ENCODE measurements at regions not wholly inside any gene's neighbourhood (a gene's known extent, or its start where the extent isn't known, plus 50 kb on each side); places are given as distances from the start of the nearest gene placed in this dataset.

- Histone ChIP-seq H3K4ac (ENCODE audit: low read depth, low read length) (no peak overlapping the region), H3K27me3 (ENCODE audit: control insufficient read depth, insufficient read depth, low read length) (no peaks in the 10 kb centered on the region; the same call in none of the 2 replicates), H3K4me3 (ENCODE audit: insufficient read depth, low read depth, low read length) (no peak overlapping the region), H2BK120ac (ENCODE audit: low read depth, low read length) (no peak overlapping the region), H3K4me1 (ENCODE audit: control insufficient read depth, insufficient read depth, low read length) (no peaks in the 10 kb centered on the region), H3K9me1 (ENCODE audit: insufficient read depth, low read length) (no peaks in the 10 kb centered on the region), H4K5ac (ENCODE audit: low read depth, low read length) (no peak overlapping the region), H4K91ac (ENCODE audit: insufficient read depth, low read depth, low read length) (no peak overlapping the region), H3K36me3 (ENCODE audit: control insufficient read depth, insufficient read depth, low read length) (no peaks in the 10 kb centered on the region), H3K18ac (ENCODE audit: low read depth, low read length) (no peak overlapping the region), H2AFZ (replicated peaks; ENCODE audit: low read length, poor library complexity) (no peak overlapping the region), H2BK20ac (ENCODE audit: low read depth, low read length) (no peak overlapping the region), H3K79me1 (ENCODE audit: low read depth in 1 of 2, low read length in 2 of 2) (no peaks in the 10 kb centered on the region), H3K56ac (ENCODE audit: extremely low read depth, insufficient read depth, low read length) (no peak overlapping the region), H3K27ac (ENCODE audit: insufficient read depth, low read length) (no peak overlapping the region), H2BK15ac (ENCODE audit: low read depth, low read length) (no peak overlapping the region), H3K9me3 (ENCODE audit: control insufficient read depth, insufficient read depth, low read length) (no peaks in the 10 kb centered on the region), H3K4me2 (ENCODE audit: low read depth, low read length) (no peak overlapping the region), H2BK5ac (ENCODE audit: low read depth, low read length, poor library complexity, severe bottlenecking) (no peak overlapping the region), H3K14ac (replicated peaks; ENCODE audit: low read depth, low read length) (no peak overlapping the region), H4K20me1 (ENCODE audit: insufficient read depth, low read length) (no peaks in the 10 kb centered on the region), H3K9ac (ENCODE audit: low read depth, low read length) (no peak overlapping the region), H2AK9ac (replicated peaks; ENCODE audit: low read depth, low read length, poor library complexity) (no peak overlapping the region), H2AK5ac (ENCODE audit: low read depth, low read length) (no peak overlapping the region), H3K23ac (ENCODE audit: low read depth, low read length) (no peak overlapping the region), H4K8ac (ENCODE audit: low read depth in 2 of 2, low read length in 2 of 2) (no peak overlapping the region)
- BruUV-seq (replicated peaks): no TSS peak
- ChIA-PET CTCF (no interaction called here), POLR2A (ENCODE audit: unreplicated experiment) (no interaction called here)
- TF ChIP-seq CTCF (conservative IDR thresholded peaks at IDR 0.05; ENCODE audit: low read depth, low read length): no peak
- TF ChIP-seq MXI1 (IDR thresholded peaks at IDR 0.05; ENCODE audit: borderline replicate concordance, low read depth, low read length): no peak
- TF ChIP-seq CHD1 (IDR thresholded peaks at IDR 0.05; ENCODE audit: low read depth, low read length): no peak
- TF ChIP-seq FOS (IDR thresholded peaks at IDR 0.05; ENCODE audit: low read depth, low read length): no peak
- no peak for TF ChIP-seq MAZ (IDR thresholded peaks at IDR 0.05; ENCODE audit: borderline replicate concordance, low read depth, low read length)
- no peak for TF ChIP-seq RCOR1 (IDR thresholded peaks at IDR 0.05; ENCODE audit: insufficient replicate concordance, low read length)
- no peak for TF ChIP-seq MAFK (IDR thresholded peaks at IDR 0.05; ENCODE audit: low read depth, low read length)
- no peak for TF ChIP-seq POLR2A (IDR thresholded peaks at IDR 0.05; ENCODE audit: low read depth, low read length)
- no peak for TF ChIP-seq USF2 (IDR thresholded peaks at IDR 0.05; ENCODE audit: low read depth, low read length)
- intact Hi-C loops (cut with micrococcal nuclease): no loop called here
- no CpG with 5 or more reads among the region's 1 CpG for WGBS, 2 experiments (ENCODE audit: extremely low coverage in 2 of 2, insufficient read length in 1 of 2)
- DNase-seq (no peak), ATAC-seq (ENCODE audit: low read depth) (no peak)
- in situ Hi-C loops (cut with MboI; ENCODE audit: low sequenced_read_pairs): no loop called here
- dilution Hi-C loops (cut with HindIII; ENCODE audit: low sequenced_read_pairs, unreplicated experiment): no loop called here
Measured at GRCh38 chr3:8363200-8363599, 138.4 kb upstream of the LMCD1 start.

Data from IMR-90 (cell line).